BLaER1 treated with 17β-estradiol and CSF1 and Interleukin-3, amounts not matched to agents 10 nM and 100 nM (cell line): ENCODE measurements at regions not wholly inside any gene's neighbourhood (a gene's known extent, or its start where the extent isn't known, plus 50 kb on each side); places are given as distances from the start of the nearest gene placed in this dataset.

Experiments
- H3K27ac ChIP-seq, 11 experiments: shearing (Covaris generic); formaldehyde crosslinking; 2 replicates each; pipeline ENCODE4 v1.8.1; 2022
- H3K27me3 ChIP-seq, 11 experiments: shearing (Covaris generic); formaldehyde crosslinking; 2 replicates each; pipeline ENCODE4 v1.8.1; 2022
- H3K36me3 ChIP-seq, 11 experiments: shearing (Covaris generic); formaldehyde crosslinking; 2 replicates each; pipeline ENCODE4 v1.8.1; 2022
- H3K4me1 ChIP-seq, 10 experiments: shearing (Covaris generic); formaldehyde crosslinking; 2 replicates each; pipeline ENCODE4 v1.8.1; 2022
- H3K4me2 ChIP-seq, 11 experiments: shearing (Covaris generic); formaldehyde crosslinking; 2 replicates each; pipeline ENCODE4 v1.8.1; 2022
- H3K4me3 ChIP-seq, 10 experiments: shearing (Covaris generic); formaldehyde crosslinking; 2 replicates each; pipeline ENCODE4 v1.8.1; 2022
- H3K9ac ChIP-seq, 11 experiments: shearing (Covaris generic); formaldehyde crosslinking; 2 replicates each; pipeline ENCODE4 v1.8.1; 2022
- H3K9me3 ChIP-seq, 11 experiments: shearing (Covaris generic); formaldehyde crosslinking; replicated peaks in 1 of 11; 2 replicates each; pipeline ENCODE4 v1.8.1; 2022
- H4K20me1 ChIP-seq, 11 experiments: shearing (Covaris generic); formaldehyde crosslinking; 2 replicates each; pipeline ENCODE4 v1.8.1; 2022
- Cebpa-rat ChIP-seq, 11 experiments: shearing (Covaris generic); IDR thresholded peaks; 2 replicates each; pipeline ENCODE4 v1.8.1; 2022

DNA sequence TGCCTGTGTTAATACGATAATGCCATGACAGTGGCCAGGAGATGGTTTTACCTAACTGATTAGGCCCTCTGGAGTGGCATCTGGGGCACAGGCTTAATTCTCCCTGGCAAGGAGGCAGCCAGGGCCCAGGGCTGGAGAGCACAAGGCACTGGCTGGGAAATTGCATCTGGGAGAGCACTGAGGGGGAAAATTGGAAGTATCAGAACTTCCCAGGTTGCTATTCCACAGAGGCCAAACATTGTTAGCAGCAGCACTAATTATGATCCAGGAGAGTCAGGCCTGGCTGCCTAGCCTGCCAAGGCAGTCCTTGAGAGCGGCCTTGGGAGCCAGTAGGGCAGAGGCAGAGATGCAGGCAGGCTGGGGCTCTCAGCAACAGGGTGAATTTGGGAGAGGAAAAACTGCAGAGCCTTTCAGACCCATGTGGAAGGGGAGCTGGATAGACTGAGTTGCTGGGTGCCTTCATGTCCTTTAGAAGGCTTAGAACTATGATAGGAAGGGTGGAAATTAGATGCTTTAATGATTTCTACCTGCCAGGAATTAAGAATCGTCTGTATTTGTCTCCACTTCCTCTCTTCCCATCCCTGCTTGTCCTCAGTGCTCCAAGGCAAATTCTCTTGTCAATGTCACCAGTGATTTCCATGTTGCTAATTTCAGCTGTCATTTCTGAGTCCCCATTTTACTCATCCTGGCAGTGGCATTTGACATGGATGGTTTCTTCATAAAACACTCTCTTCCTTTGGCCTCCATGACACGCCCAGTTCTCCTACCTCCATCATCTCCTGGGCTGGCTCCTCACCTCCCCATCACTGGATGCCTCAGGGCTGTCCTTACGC, 56.1 kb upstream of the HSPA9 start:
- Histone ChIP-seq H3K4me2 (no peak overlapping the region), H4K20me1 (no peaks in the 10 kb centered on the region), H3K4me1 (peaks cover 0 to 5% (median 1%) of the 10 kb centered on the region in 10 experiments; a peak in 5 of 20 replicates), H3K4me3 (no peak overlapping the region), H3K9me3 (no peaks in the 10 kb centered on the region), H3K27ac (no peak overlapping the region), H3K36me3 (no peaks in the 10 kb centered on the region), H3K27me3 (no peaks in the 10 kb centered on the region), H3K9ac (no peak overlapping the region)
- no peak for TF ChIP-seq Cebpa-rat (IDR thresholded peaks at IDR 0.05)

DNA sequence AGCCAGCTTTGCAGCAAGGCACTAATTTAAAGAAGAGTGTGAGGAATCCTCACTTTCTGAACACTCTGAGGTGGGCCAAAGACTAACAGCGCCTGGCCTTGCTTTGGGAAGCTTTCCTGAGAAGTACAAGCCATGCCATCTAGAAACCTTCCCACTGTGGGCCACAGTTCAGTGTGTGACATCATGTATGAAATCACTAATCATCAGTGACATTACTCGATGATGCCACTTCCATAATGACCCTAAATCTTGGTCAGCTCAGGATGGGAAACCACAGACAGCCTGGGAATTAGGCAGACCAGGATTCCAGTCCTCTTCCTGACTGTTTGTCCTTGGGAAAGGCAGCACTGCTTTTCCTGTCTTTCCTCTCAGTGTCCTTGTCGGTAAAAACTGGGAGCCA, 54.2 kb upstream of the HSPA9 start:
- Histone ChIP-seq H4K20me1 (no peaks in the 10 kb centered on the region), H3K27me3 (no peaks in the 10 kb centered on the region), H3K9ac (no peak overlapping the region), H3K4me1 (peaks cover 0 to 22% (median 6%) of the 10 kb centered on the region in 10 experiments; a peak in 10 of 20 replicates), H3K4me3 (no peak overlapping the region), H3K9me3 (no peaks in the 10 kb centered on the region; a peak in 1 of 22 replicates), H3K36me3 (no peaks in the 10 kb centered on the region), H3K27ac (no peak overlapping the region), H3K4me2 (no peak overlapping the region)
- TF ChIP-seq Cebpa-rat (IDR thresholded peaks at IDR 0.05) = no peak

DNA sequence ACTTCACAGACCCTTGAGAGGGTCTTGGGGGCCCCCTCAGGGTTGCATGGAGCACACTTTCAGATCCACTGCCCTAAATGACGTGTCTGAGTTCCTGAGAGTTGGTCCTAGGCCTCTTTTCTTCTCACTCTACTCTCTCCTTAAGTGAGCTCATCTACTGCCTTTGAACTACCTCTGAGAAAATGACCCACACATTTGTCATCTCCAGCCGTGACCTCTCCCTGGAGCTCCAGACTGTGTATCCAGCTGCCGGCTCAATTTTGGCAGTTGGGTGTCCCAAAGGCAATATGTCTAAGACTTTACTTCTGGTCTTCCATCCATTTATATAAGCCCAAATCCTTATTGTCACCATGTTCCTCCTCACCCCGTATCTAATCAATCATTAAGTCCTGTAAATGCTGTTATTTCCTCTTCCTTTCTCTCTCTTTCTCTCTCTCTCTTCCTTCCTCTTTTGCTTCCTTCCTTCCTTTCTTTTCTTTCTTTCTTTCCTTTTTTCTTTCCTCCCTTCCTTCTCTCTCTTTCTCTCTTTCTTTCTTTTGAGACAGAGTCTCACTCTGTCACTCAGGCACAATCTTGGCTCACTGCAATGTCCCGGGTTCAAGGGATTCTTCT, 51.2 kb upstream of the HSPA9 start:
- H3K4me3 ChIP-seq = no peak overlapping the region
- no peak for TF ChIP-seq Cebpa-rat (IDR thresholded peaks at IDR 0.05)
- no peaks in the 10 kb centered on the region for H3K36me3 ChIP-seq
- H3K4me1 ChIP-seq = peaks cover 0 to 44% (median 6%) of the 10 kb centered on the region in 10 experiments; a peak in 10 of 20 replicates
- no peaks in the 10 kb centered on the region; a peak in 1 of 22 replicates for H3K9me3 ChIP-seq
- no peaks in the 10 kb centered on the region for H4K20me1 ChIP-seq
- no peaks in the 10 kb centered on the region for H3K27me3 ChIP-seq
- no peak overlapping the region for H3K9ac ChIP-seq
- peak overlapping the region in 3 of 11 experiments; percentile 5 to 62 (median 61); a peak in 2 of 22 replicates for H3K4me2 ChIP-seq
- no peak overlapping the region for H3K27ac ChIP-seq

DNA sequence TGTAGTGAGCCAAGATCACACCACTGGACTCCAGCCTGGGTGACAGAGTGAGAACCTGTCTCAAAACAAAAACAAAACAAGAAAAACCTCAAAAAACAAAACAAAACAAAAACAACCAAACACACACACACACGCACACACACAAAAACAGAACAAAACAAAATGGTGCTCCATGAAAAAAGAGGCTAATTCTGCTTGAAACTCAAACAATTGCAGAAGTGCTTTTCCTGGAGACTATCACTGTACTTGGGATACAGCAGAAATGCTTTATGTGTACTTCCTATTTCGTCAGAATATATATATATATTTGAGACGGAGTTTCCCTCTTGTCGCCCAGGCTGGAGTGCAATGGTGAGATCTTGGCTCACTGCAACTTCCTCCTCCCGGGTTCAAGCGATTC, 49.9 kb upstream of the HSPA9 start:
- Histone ChIP-seq H3K9ac (0 out of 22 replicates have a peak overlapping the region, but pooled peaks of 2 of the 11 experiments have one; percentile 9 to 19), H3K4me3 (no peak overlapping the region), H4K20me1 (no peaks in the 10 kb centered on the region), H3K27ac (peak overlapping the region in 4 of 11 experiments; percentile 48 to 79 (median 59); a peak in 5 of 22 replicates), H3K27me3 (no peaks in the 10 kb centered on the region), H3K36me3 (no peaks in the 10 kb centered on the region), H3K9me3 (no peaks in the 10 kb centered on the region; a peak in 1 of 22 replicates), H3K4me1 (peaks cover 0 to 49% (median 6%) of the 10 kb centered on the region in 10 experiments; a peak in 11 of 20 replicates), H3K4me2 (peak overlapping the region in 5 of 11 experiments; percentile 7 to 62 (median 45); a peak in 8 of 22 replicates)
- no peak for TF ChIP-seq Cebpa-rat (IDR thresholded peaks at IDR 0.05)
